ENCODE measurements at regions not wholly inside any gene's neighbourhood (a gene's known extent, or its start where the extent isn't known, plus 50 kb on each side); places are given as distances from the start of the nearest gene placed in this dataset.
"Not testable (repeated sequence)": the region's sequence is repeated elsewhere in the genome, so short reads cannot be mapped to it uniquely, and the experiment has no call there.

DNA sequence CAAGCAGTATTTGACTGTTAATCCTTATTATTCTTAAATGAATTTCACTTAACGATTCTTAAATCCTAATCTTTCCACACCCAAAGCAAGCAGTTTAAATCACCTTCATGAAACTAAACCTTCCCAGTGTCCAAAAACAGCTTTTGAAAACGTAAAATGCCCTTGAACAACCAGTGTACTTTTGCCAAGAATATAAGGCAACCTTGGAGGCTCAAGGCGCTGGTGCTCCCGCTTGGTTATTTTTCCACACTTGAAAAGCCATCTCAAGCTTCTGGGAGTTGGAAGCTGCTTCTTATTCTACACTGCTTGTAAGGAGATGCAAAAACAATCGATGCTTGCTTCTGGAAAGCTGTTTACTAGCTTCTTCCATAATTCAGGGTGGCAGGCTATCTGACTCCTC, 625.7 kb downstream of the HTR1B start:
- DNase-seq: no peak

DNA sequence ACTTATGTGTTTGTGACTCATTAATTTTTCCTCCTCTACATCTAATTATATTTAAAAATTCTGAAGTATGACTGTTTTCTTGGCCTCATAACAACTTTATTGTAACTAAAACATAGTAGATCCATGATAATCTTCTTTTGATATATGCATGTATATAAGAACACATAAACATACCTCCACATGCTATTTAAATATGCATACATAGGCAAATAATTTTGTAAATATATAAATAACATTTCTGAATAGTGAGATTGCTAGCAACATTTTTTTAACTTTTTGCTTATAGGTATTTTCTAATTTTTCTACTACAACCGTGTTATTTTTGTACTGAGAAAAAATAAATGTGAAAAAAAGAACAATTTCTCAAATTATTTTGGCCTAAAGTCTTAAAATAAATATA, 627.6 kb downstream of the HTR1B start:
- DNase-seq: no peak

DNA sequence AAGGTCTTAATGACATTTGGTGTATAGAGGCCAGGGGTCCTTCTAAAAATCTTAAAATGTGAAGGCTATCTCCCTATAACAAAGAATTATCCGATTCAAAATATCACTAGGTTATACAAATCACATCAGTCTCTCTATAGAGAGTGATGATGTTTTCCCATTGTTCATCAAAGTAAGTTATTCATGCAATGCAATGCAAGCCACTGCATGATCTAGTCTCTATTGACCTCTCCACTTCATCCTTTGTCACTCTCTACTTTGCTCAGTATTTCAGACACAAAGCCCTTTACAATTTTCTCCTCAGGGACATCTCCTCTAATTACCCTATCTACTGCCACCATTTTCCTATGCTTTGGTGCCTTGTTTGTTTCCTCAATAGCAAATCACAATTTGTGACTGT, 628.0 kb downstream of the HTR1B start:
- no peak for DNase-seq

DNA sequence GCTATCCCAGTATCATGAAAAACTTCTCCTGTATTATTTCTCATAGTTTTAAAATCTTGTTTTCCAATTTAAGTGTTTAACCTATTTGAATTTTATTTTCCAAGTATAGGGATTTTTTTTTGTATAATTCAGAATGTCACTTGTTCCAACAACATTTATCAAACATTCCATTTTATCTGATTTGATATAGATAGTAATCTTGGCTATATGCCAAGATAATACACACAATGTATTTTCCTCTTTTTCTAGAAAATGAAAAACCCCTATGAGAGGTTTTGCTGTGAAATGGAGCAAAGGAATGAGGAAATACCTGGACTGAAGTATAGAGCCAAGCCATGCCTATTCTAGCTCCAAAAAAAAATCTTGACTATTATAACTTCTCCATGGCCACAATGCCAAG, 628.9 kb downstream of the HTR1B start:
- DNase-seq: no peak

DNA sequence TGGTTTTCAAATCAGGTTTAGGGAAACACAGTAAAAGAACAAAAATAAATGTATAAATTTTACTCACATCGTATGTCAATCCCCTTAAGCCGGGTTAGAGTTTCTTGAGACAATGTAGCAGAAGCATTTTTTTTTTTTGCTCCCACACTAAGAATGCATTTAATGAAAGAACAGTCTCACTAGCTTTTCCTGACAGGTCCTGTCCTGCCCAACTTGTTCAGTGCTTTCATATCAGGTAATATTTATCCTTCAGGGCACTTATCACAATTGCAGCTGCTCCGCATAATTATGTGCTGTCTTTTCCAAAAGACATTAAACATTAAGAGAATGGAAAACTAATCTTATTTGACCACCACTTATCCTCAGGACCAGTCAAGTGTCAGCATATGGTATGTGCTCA, 632.0 kb downstream of the HTR1B start:
- no peak for DNase-seq

DNA sequence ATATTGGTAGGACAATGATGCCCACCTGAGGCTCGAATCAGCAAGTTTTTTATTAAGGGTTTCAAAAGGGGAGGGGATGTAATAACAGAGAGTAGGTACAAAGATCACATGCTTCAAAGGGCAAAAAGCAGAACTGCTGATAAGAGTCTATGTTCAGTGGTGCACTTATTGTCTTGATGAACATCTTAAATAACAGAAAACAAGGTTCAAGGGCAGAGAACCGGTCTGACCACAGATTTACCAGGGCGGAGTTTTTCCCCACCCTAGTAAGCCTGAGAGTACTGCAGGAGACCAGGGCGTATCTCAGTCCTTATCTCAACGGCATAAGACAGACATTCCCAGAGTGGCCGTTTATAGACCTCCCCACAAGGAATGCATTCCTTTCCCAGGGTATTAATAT, 639.7 kb downstream of the HTR1B start:
- DNase-seq: not testable (repeated sequence)

DNA sequence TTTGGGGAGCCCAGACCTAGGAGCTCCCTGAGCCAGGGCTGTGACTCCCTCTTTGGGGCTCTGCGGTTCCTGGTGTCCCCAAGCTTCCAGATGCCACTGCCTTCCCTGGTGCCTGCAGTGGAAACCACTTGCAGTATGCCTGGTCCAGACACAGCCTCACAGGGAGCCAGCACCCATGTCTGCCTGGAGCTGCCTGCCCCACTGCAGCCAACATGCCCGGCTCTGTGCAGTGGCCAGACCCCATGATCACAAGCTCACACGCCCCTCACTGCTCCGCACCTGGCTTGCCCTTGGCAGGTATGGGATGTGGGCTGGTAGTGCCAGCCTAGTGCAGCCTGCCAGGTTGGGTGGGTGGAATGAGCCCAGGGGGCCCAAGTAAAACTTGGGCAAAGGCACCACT, 644.8 kb downstream of the HTR1B start:
- no peak for DNase-seq

DNA sequence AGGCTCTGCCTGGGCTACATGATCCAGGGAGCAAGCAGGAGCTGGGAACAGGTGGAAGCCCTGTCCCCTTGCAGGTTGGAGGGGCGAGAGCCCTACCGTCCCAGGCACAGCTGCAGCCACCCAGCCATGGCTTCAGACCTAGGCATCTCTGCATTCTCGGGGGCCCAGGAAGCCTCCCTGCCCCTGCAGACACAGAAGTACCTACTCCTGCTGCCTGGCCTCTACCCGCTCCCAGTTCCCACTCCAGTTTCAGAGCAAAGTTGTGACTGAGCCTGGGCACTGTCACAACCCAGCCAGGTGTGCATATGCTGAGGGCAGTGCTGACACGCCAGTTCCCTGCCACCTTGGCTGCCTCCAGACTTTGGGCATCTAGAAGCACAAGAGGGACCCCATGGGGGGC, 645.9 kb downstream of the HTR1B start:
- no peak for DNase-seq

DNA sequence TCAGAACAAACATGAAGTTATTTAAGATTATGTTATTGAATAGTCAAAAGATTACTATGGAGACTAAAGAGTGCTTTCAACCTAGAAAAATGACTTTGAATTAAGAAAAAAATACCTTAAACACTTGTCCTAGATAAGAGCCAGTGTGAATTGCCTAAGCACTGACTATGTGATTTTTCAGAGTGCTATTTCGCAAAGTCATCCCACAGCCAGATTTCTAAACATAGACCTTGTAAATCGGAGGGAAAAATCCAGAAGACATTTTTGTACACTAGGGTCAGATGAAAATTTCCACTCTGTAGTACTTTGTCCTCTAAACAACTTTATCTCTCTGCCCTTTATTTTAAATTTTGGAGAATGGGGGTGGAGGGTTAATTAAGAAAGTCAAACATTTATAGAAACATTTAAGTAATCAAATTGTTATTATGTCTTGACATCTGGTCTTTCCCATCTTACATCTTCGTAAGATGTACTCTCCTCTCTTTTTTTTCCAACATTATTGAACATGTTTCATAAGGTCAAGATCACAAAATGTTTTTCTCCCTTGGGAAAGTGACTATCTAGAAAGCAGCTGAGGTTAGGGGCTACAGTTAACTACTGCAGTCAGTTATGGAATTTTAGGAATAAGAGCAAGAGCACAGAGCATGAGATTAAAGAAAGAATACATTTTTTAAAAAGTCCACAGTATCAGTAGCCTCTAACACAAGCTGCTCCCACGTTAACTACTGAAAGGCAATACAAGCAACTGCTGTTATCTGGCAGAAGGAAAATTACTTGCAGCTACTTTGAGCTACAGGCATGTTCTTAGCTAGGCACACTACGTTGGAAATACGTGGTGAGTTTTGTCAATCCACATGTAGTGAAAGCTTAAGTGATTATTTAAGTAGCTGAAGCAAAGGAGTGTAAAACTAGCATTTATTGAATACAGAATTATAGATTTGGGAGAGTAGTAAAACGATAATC, 648.5 kb downstream of the HTR1B start:
- no peak for DNase-seq

DNA sequence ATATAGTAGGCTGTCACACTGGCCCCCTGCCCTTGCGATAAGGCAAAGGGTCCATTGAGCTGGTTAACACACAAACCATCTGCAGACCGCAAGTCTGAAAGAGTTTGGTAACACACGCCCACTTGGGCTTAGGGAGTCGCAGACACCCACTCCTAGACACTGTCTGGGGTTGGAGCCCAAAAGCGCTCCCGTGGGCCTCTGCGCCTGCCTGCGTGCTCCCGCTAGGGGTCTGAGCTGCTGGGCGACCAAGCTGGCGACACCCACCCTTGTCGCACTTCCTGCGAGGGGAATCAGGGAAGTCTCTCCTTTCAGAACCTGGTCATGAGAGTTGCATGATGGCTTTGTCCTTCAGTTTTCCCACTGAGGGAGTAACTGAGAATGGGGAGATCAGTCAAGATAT, 653.0 kb downstream of the HTR1B start:
- no peak for DNase-seq

DNA sequence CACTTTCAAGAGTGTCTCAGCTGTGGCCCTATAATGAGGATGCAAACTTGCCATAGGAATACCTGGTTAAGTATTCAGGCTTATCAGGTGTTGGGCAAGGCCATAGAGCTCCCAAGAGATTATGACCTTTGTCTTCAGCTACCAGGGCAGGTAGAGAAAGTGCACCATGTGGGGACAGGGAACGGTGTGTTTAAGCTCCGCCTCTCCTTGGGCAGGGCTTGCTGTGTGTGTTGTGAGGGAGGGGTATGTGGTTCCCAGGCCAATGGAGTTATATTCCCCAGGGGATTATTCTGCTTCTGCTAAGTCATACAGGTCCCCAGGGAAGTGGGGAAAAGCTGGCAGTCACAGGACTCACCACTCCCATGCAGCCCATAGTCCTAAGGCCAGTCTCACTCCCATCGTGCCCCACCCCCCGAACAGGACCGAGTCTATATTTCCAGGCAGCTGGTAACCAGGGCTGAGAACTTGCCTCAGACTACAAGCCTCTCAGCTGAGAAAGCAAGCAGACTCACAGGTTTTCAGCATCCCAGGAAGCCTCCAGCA, 660.2 kb downstream of the HTR1B start:
- DNase-seq: no peak

DNA sequence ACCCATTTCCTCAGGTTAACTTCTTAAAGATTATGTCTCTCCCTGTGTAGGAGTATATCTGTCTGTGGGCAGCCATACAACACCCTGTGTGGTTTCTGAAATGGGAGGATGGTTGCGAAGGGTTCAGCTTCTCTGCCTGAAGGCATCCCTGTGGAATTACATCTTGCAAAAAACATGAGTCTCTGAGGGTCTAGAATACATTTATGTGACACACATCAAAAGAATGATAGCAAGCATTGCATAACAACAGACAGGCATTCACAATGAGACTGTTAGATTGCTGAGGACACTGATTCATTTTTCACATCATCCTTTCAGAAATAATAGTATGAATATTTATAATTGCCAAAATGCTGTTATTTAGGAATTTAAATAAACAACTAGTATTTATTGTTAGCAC, 670.9 kb downstream of the HTR1B start:
- no peak for DNase-seq

DNA sequence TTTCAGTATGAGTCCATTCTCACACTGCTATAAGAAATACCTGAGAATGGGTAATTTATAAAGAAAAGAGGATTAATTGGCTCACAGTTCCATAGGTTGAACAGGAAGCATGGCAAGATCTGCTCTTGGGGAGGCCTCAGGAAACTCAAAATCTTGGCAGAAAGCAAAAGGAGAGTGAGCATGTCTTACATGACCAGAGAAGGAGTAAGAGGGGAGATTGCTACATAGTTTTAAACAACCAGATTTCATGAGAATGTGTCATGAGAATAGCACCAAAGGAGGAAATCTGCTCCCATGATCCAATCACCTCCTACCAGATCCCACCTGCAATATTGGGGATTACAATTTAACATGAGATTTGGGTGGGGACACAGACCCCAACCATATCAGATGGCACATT, 672.4 kb downstream of the HTR1B start:
- DNase-seq: no peak

DNA sequence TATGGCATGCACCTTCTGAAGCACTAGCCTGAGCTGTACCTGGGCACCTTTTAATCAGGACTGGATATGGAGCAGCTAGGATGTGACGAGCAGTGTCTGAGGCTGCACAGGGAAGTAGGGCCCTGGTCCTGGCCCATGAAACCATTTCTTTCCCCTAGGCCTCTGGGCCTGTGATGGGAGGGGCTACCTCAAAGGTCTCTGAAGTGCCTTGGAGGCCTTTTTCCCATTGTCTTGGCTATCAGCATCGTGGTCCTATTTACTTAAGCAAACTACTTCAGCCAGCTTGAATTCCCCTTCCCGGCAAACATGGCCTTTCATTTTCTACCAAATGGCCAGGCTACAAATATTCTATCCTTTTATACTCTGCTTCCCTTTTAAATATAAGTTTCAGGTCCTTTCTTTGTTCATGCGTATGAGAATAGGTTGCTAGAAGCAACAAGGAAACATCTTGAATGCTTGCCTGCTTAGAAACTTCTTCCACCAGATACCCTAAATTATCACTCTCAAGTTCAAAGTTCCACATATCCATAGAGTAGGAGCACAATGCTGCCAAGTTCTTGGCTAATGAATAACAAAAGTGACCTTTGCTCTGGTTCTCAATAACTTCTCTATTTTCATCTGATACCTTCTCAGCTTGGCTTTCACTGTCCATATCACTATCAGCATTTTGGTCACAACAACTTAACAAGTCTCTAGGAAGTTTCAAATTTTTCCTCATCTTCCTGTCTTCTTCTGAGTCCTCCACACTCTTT, 673.1 kb downstream of the HTR1B start:
- no peak for DNase-seq

DNA sequence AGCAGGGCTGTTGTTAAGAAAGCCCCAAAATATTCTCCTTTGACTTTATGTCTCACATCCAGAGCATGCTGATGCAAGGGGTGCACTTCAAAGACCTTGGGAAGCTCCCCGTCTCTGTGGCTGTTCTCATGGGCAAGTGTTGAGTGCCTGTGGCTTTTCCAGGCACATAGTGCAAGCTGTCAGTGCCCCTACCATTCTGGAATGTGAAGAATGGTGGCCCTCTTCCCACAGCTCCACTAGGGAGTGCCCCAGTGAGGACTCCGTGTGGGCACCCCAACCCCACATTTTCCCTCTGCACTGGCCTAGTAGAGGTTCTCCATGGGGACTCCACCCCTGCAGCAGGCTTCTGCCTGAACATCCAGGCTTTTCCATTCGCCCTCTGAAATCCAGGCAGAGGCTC, 673.7 kb downstream of the HTR1B start:
- no peak for DNase-seq

DNA sequence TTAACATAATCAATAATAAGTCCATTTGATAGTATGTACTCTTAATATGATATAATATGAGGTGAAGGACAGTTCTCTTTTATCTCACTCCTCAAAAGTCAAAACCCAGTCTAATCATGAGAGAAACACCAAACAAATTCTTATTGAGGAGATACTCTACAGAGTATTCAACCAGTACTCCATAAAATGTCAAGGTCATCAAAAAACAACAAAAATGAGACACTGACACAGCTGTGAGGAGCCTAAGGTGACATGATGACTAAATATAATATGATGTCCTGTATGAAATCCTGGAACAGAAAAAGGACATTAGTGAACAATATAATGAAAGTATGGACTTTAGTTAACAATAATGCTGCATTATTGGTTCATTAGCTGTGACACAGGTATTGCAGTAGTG, 675.1 kb downstream of the HTR1B start:
- DNase-seq: no peak

DNA sequence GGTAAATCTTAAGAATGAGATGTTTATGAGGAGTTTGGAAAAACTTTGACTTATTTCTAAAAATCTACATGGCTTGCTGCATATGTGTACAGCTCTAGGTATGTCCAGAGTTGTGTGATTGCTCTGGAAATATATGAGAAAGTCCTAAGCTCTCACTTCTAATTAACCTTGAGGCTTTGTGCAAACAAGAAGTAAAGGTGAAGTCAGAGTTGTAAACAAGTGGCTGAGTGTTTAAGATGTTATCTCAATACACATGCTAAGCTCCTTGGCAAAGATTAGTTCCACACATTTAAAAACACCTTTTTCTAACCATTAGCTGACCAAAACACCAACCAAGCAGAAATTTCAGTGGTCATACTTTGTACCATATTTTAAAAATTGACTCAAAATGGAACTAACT, 684.2 kb downstream of the HTR1B start:
- DNase-seq: no peak

DNA sequence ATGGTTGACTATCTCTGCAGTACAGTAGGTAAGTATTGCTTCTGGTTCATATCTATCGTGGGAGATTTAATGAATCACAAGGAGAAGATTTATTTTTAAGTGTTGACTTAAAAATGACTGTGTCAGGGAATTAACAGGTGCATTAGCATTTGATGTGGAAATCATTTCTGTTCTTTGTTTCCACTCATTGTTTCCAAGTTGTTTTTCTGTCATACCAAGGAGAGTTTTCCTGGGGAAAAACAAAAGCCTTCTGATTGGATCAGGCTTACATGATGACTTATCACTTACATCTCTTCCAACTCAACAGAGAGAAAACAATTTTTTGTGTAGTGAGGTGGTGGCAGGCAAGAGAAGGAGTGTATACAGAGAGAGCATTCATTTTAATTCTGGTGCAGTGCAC, 686.4 kb downstream of the HTR1B start:
- no peak for DNase-seq

DNA sequence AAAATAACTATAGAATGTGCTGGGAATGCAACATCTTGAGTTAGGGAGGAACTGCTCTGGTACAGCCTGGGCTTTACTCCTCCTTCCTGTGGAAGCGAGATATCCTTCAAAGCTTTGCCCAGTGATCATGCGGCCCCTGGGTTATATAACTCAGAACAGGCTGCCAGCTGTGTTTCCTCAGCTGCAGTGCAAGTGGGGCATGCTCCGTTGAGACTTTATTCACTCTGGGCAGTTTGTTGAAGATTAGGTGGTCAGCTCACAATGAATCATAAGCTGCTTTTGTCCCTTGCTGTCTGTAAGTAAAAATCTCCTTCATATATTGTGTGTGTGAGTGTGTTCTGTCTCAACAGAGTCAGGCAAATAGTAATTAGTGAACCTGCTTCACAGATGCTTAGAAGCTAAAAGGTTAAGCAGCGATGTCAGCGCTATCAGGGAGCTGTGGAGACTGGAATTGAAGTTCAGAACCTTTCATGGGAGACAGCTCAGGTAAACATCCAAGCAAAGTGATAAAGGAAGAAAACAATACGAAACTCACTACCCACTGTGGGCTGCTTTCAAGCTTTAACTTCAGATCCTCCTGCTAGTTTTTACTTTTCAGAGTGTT, 688.4 kb downstream of the HTR1B start:
- DNase-seq: no peak

DNA sequence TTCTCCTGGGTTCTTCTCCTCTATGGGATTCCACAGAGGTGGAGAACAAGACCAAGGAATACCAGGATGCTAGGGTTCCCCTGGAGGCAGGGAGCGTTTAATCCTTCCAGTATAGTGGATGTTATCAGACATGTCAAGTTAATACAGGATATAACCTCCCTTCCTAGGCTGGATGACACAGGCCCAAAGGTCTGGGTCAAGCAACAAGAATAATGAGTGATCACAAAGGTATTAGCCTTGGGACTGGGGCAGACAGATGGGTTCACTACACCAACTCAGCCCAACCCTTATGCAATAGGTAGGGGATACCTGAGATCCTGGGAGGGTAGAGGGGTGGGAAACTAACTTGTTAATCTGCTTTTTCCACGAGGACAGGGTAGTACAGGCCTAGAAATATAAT, 690.3 kb downstream of the HTR1B start:
- no peak for DNase-seq

DNA sequence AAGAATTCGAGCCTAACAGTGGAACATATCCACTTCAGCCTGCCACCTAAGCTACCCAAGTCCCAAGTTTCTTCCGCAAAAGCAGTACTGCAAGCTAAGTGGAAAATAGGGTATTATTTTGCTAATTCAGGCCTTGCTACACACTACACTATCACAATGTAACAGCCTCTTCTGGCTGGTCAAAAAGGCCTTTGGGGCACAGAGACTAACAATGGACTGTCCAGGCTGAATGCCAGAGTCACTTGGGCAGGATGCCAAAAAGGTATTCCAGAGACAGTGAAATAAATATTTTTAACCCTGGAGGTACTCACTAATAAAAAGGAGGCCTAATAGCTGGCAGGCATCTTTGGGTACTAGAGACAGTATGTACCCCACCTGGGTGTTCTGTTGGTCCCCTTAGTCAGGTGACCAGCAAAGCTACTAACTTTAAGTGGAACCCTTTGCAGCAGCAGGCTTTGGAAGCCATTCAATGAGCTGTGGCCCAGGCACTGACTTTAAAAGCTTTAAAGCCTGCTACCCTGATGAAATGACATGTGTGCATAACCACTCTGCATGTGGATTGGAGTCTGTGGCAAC, 692.1 kb downstream of the HTR1B start:
- no peak for DNase-seq

DNA sequence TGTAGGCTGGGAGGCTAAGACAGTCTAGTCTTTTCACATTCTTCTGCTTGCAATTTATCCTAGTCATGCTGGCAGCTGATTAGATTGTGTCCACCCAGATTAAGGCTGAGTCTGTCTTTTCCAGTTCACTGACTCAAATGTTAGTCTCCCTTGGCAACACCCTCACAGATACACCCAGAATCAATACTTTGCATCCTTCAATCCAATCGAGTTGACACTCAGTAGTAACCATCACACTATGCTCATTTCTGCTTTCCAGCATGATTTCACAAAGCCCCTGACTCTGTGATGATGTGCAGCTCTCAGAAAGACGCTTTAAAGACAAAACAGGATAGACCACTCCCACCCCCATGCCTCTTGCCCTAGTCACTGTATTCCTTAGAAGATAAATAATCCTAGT, 693.0 kb downstream of the HTR1B start:
- DNase-seq: no peak

DNA sequence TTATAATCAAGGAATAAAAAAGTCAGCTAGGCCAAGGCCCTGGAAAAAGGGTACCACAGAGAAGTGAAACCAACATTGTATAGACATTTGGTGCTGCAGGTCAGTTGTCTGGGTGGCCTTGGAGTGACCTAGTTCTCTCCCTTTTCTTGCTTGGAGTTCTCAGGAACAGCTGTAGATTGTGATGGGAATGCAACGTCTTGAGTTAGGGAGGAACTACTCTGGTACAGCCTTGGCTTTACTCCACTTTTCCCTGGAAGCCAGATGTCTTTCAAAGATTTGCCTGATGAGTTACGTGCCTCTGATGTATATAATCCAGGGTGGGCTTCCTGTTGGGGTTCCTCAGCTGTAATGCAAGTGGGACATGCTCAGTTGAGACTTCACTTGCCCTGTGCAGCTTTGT, 694.7 kb downstream of the HTR1B start:
- DNase-seq: no peak

All from islet precursor cell (in vitro differentiated cells).